GM23338 (cell line): ENCODE measurements at regions not wholly inside any gene's neighbourhood (a gene's known extent, or its start where the extent isn't known, plus 50 kb on each side); places are given as distances from the start of the nearest gene placed in this dataset.

Source experiments
- EZH2 ChIP-seq: fragments of 200-600 bp; sonication (generic); IDR thresholded peaks from one replicate; pipeline ENCODE4 v1.8.0; 2017; ENCODE audit warnings: antibody characterized with exemption, mild to moderate bottlenecking, low read depth; ENCODE audit not compliant: unreplicated experiment
- STAT1 ChIP-seq: IDR thresholded peaks from one replicate; pipeline ENCODE4 v1.6.1; 2016; ENCODE audit warnings: antibody characterized with exemption; ENCODE audit not compliant: unreplicated experiment
- ZNF114 ChIP-seq: fragments of 250-450 bp; sonication (Bioruptor Pico); IDR thresholded peaks from 2 replicates; pipeline ENCODE4 v1.5.0; 2020; ENCODE audit warnings: mild to moderate bottlenecking, moderate library complexity
- TF ChIP-seq, protein P1 (sequence below): fragments of 250-450 bp; sonication (Bioruptor Pico); IDR thresholded peaks from 2 replicates; pipeline ENCODE4 v1.5.0; 2020; ENCODE audit warnings: mild to moderate bottlenecking, moderate library complexity
- TF ChIP-seq, protein P2 (sequence below): IDR thresholded peaks from one replicate; pipeline ENCODE4 v1.6.1; 2018; ENCODE audit warnings: antibody characterized with exemption; ENCODE audit not compliant: unreplicated experiment
- TF ChIP-seq, protein P3 (sequence below): IDR thresholded peaks from 2 replicates; pipeline ENCODE4 v1.6.1; 2016; ENCODE audit warnings: antibody characterized with exemption

DNA sequence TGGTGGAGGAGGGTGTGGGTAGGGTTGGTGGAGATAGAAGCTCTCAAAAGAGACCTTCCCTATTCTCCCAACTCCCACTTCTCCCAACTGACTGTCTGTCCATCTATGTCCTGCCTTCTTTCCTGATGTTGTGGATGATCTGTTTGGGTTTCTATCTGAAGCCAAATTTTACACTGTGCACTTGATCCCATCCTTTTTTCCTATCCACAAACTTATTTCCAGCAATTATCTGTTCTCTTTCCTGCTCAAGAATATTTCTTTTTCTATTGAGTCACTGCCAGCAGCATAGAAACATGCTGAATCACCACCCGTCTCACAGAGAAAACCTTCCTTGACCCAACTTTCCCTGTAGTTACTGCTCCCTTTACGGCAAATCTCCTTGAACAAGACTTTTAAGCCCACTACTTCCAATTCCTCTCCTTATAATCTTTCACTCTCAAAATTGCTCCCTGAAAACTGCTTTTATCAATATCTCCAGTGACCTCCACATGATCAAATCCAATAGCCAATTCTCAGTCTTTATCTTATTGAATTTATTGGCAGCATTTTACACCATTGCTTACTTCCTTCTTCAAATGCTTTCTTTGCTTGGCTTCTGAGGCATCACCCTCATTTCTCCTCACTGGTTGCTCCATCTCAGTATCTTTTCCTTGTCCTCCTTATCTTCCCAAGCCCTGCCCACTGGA lies 141.2 kb upstream of the SLC7A14 start (continued):
- TF ChIP-seq, protein P1, sequence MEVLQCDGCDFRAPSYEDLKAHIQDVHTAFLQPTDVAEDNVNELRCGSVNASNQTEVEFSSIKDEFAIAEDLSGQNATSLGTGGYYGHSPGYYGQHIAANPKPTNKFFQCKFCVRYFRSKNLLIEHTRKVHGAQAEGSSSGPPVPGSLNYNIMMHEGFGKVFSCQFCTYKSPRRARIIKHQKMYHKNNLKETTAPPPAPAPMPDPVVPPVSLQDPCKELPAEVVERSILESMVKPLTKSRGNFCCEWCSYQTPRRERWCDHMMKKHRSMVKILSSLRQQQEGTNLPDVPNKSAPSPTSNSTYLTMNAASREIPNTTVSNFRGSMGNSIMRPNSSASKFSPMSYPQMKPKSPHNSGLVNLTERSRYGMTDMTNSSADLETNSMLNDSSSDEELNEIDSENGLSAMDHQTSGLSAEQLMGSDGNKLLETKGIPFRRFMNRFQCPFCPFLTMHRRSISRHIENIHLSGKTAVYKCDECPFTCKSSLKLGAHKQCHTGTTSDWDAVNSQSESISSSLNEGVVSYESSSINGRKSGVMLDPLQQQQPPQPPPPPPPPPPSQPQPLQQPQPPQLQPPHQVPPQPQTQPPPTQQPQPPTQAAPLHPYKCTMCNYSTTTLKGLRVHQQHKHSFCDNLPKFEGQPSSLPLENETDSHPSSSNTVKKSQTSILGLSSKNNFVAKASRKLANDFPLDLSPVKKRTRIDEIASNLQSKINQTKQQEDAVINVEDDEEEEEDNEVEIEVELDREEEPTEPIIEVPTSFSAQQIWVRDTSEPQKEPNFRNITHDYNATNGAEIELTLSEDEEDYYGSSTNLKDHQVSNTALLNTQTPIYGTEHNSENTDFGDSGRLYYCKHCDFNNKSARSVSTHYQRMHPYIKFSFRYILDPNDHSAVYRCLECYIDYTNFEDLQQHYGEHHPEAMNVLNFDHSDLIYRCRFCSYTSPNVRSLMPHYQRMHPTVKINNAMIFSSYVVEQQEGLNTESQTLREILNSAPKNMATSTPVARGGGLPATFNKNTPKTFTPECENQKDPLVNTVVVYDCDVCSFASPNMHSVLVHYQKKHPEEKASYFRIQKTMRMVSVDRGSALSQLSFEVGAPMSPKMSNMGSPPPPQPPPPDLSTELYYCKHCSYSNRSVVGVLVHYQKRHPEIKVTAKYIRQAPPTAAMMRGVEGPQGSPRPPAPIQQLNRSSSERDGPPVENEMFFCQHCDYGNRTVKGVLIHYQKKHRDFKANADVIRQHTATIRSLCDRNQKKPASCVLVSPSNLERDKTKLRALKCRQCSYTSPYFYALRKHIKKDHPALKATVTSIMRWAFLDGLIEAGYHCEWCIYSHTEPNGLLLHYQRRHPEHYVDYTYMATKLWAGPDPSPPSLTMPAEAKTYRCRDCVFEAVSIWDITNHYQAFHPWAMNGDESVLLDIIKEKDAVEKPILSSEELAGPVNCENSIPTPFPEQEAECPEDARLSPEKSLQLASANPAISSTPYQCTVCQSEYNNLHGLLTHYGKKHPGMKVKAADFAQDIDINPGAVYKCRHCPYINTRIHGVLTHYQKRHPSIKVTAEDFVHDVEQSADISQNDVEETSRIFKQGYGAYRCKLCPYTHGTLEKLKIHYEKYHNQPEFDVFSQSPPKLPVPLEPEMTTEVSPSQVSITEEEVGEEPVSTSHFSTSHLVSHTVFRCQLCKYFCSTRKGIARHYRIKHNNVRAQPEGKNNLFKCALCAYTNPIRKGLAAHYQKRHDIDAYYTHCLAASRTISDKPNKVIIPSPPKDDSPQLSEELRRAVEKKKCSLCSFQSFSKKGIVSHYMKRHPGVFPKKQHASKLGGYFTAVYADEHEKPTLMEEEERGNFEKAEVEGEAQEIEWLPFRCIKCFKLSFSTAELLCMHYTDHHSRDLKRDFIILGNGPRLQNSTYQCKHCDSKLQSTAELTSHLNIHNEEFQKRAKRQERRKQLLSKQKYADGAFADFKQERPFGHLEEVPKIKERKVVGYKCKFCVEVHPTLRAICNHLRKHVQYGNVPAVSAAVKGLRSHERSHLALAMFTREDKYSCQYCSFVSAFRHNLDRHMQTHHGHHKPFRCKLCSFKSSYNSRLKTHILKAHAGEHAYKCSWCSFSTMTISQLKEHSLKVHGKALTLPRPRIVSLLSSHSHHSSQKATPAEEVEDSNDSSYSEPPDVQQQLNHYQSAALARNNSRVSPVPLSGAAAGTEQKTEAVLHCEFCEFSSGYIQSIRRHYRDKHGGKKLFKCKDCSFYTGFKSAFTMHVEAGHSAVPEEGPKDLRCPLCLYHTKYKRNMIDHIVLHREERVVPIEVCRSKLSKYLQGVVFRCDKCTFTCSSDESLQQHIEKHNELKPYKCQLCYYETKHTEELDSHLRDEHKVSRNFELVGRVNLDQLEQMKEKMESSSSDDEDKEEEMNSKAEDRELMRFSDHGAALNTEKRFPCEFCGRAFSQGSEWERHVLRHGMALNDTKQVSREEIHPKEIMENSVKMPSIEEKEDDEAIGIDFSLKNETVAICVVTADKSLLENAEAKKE (CRISPR knock-in tag), result no peak
- TF ChIP-seq, protein P2, sequence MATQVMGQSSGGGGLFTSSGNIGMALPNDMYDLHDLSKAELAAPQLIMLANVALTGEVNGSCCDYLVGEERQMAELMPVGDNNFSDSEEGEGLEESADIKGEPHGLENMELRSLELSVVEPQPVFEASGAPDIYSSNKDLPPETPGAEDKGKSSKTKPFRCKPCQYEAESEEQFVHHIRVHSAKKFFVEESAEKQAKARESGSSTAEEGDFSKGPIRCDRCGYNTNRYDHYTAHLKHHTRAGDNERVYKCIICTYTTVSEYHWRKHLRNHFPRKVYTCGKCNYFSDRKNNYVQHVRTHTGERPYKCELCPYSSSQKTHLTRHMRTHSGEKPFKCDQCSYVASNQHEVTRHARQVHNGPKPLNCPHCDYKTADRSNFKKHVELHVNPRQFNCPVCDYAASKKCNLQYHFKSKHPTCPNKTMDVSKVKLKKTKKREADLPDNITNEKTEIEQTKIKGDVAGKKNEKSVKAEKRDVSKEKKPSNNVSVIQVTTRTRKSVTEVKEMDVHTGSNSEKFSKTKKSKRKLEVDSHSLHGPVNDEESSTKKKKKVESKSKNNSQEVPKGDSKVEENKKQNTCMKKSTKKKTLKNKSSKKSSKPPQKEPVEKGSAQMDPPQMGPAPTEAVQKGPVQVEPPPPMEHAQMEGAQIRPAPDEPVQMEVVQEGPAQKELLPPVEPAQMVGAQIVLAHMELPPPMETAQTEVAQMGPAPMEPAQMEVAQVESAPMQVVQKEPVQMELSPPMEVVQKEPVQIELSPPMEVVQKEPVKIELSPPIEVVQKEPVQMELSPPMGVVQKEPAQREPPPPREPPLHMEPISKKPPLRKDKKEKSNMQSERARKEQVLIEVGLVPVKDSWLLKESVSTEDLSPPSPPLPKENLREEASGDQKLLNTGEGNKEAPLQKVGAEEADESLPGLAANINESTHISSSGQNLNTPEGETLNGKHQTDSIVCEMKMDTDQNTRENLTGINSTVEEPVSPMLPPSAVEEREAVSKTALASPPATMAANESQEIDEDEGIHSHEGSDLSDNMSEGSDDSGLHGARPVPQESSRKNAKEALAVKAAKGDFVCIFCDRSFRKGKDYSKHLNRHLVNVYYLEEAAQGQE, result no peak
- TF ChIP-seq EZH2 (no peak), STAT1 (no peak), ZNF114 (no peak)
- TF ChIP-seq, protein P3, sequence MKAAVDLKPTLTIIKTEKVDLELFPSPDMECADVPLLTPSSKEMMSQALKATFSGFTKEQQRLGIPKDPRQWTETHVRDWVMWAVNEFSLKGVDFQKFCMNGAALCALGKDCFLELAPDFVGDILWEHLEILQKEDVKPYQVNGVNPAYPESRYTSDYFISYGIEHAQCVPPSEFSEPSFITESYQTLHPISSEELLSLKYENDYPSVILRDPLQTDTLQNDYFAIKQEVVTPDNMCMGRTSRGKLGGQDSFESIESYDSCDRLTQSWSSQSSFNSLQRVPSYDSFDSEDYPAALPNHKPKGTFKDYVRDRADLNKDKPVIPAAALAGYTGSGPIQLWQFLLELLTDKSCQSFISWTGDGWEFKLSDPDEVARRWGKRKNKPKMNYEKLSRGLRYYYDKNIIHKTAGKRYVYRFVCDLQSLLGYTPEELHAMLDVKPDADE, result no peak
